ENCODE measurements at regions not wholly inside any gene's neighbourhood (a gene's known extent, or its start where the extent isn't known, plus 50 kb on each side); places are given as distances from the start of the nearest gene placed in this dataset.

GRCh38 chr18:1412655-1413322, 508.1 kb downstream of the ADCYAP1 start:
- TF ChIP-seq POLR2A (IDR thresholded peaks at IDR 0.05) (no peak), CTCF (IDR thresholded peaks at IDR 0.05) (no peak)

All from esophagus squamous epithelium (tissue), 4 donors.